GM12873 (cell line): ENCODE measurements at regions not wholly inside any gene's neighbourhood (a gene's known extent, or its start where the extent isn't known, plus 50 kb on each side); places are given as distances from the start of the nearest gene placed in this dataset.

ENCODE experiments used
- CTCF ChIP-seq: IDR thresholded peaks from 2 replicates; pipeline ENCODE4 v1.5.1; 2012; ENCODE audit warnings: low read depth, mild to moderate bottlenecking, moderate library complexity, low read length, control low read depth; ENCODE audit not compliant: insufficient read depth; ENCODE audit errors: missing control alignments

- no peak for TF ChIP-seq CTCF
Observed at GRCh38 chr10:130423455-130424305, 287.5 kb downstream of the GLRX3 start.

- no peak for TF ChIP-seq CTCF
Observed at GRCh38 chr10:130424418-130424817, 288.2 kb downstream of the GLRX3 start.

GRCh38 chr10:130425169-130425568 lies 289.0 kb downstream of the GLRX3 start:
- TF ChIP-seq CTCF, result no peak

- TF ChIP-seq CTCF, result no peak
Observed at GRCh38 chr10:130425881-130426435, 289.8 kb downstream of the GLRX3 start.

GRCh38 chr10:130427216-130427722 lies 291.1 kb downstream of the GLRX3 start:
- no peak for TF ChIP-seq CTCF

GRCh38 chr10:130428936-130429335 lies 292.7 kb downstream of the GLRX3 start:
- no peak for TF ChIP-seq CTCF

- TF ChIP-seq CTCF, result no peak
Observed at GRCh38 chr10:130429809-130430208, 293.6 kb downstream of the GLRX3 start.
